Stimulated activated naive CD4-positive, alpha-beta T cell treated with Interleukin-2 at 50 U/mL for 16 hours (primary cell): ENCODE measurements at regions not wholly inside any gene's neighbourhood (a gene's known extent, or its start where the extent isn't known, plus 50 kb on each side); places are given as distances from the start of the nearest gene placed in this dataset.
"Not testable (repeated sequence)": the region's sequence is repeated elsewhere in the genome, so short reads cannot be mapped to it uniquely, and the experiment has no call there.

Source experiments
- DNase-seq: peaks from one replicate; lab custom pipeline; 2025; lab: John Stamatoyannopoulos, UW

DNA sequence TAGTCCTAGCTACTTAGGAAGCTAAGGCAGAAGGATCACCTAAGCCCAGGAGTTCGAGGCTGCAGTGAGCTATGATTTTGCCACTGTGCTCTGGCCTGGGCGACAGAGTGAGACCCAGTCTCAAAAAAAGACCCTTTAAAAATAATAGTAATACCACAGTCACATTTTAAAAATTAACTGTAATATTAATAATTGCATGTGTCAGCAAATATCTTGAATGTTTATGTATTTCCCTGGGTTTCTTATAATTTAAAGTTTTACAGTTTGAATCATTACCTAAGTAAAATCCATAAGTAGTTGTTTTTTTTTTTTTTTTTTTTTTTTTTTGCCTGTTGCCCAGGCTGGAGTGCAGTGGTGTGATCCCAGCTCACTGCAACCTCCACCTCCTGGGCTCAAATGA lies 69.2 kb downstream of the LYZL2 start:
- no peak for DNase-seq

DNA sequence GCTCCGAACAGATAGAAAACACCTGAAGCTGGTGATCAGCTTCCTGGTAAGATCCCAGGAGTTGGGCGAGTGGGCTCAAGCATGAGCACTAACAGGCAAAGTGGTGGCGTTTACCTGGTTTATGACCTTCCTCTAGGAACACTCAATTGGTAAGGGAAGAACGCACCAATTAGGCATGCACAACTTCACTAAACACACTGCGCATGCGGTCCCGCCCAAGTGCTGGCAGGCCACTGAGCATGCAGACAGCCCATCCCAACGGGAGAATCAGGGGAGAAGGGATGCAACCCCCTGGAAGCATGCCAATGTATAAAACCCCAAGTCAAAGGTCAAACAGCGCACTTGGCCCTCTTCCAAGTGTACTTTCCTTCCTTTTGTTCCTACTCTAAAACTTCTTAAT lies 70.4 kb downstream of the LYZL2 start:
- DNase-seq, result no peak

DNA sequence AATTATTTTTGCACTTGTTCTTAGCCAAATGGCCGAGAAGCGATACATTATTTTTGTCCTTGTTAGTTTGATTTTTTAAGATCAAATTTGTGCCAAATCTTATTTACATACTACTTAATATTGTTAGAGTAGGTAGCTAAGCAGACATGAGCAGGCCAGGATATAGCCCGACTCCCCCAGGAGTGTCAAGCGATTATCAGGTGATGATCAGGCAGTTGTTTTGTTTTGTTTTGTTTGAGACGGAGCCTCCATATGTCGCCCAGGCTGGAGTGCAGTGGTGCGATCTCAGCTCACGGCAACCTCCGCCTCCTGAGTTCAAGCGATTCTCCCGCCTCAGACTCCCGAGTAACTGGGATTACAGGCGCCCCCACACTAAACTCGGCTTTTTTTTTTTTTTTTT lies 71.1 kb downstream of the LYZL2 start:
- DNase-seq, result no peak

DNA sequence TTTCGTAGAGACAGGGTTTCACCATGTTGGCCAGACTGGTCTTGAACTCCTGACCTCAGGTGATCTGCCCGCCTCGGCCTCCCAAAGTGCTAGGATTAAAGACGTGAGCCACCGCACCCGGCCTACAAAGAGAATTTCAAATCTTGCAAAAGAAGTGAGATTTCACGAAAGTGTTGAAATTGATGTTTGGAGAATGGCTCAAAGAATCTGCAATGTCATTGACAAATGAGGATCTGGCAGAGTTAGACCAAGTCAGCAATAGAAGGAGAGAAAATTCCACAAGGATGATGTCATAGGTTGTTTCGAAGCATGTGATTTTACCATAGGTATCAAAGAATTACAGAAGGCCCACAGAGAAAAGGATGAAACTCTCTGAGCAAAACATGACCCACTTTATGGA lies 71.7 kb downstream of the LYZL2 start:
- DNase-seq, result no peak

- no peak for DNase-seq
Measured at GRCh38 chr10:30556189-30556588, 73.4 kb downstream of the LYZL2 start.

- DNase-seq, result no peak
Measured at GRCh38 chr10:30555465-30555864, 74.1 kb downstream of the LYZL2 start.

DNA sequence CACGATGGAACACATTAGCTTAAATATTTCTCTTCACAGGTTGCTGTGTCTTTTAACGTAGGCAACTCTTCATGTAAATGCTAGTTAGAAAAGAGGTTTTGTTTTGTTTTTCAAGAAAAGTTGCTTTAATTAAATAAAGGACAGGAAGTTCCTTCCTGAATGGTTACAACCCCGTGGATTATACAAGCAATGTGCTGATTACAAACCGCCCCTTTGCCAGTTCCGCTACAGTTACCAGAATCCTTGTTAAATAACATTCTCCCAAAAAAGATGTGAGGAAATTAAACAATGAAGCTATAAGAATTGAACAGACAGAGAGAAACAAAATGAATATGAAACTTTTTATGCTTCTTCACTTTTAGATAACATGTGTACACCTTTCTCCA lies 75.1 kb downstream of the LYZL2 start:
- no peak for DNase-seq

DNA sequence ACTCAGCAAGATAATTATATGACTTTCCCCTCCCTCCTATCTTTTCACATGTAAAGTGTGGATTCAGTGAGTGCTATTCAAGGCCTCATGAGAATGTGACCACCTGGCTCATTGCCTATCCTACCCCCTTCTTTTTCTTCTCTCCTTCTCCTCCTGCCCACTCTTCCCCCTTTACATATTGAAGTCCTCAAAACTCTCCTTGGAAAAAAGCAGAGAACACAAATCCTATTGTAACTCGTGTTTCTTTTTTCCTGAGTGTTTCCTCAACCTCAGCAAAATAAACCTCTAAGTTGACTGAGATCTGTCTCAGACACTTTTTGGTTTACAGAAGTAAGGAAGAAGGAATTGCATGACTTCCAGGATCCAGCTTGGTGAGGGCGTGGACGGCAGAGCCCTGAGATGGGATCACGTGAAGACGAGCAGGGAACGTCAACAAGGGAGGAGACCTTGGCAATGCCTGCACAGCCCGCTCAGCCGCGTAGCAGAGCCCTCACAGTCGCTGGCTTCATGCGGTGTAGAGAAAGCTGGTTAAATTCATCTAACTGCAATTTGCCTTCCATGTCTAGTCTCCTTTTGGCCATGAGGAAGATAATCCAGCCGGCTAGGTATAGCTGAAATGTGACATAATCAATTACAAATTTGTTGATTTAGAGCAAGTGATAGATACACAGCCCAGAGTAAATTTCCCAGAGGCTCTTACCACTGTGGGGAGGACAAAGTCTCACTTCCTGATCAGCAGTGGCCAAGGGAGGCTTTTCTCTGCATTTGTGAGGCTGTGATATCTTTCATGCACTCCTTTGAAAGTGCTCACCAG lies 75.7 kb downstream of the LYZL2 start:
- no peak for DNase-seq

GRCh38 chr10:30553018-30553625 lies 76.4 kb downstream of the LYZL2 start:
- no peak for DNase-seq

DNA sequence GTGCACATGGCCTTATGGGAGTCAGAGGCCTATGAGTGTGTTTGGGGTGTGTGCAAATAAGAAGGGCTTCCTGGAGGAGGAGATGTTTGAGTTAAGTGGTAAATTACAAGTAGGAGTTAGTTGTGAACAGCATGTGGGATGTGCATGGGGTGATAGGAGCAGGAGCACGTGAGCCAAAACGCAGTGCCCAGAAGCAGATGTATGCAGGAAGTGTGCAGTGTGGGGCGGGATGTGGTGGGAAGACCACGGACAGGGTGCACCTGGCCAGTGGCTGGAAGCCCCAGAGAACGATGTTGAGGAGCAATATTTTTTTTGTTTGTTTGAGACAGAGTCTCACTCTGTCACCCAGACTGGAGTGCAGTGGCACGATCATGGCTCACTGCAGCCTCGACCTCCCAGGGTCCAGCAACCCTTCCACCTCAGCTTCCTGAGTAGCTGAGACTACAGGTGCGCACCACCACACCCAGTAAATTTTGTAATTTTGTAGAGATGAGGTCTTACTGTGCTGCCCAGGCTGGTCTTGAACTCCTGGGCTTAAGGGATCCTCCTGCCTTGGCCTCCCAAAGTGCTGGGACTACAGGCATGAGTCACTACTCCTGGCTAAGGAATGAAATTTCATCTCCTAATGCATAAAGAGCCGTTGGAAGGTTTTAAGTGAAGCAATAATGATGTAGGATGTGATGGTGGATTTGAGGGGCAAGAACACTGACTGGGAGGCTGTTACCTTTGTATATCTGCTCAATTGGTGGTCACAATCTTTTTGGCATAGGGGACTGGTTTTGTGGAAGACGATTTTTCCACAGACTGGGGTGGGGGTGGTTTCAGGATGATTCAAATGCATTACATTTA lies 78.4 kb downstream of the LYZL2 start:
- DNase-seq, result no peak

GRCh38 chr10:30549134-30549687 lies 80.3 kb downstream of the LYZL2 start:
- DNase-seq, result not testable (repeated sequence)

GRCh38 chr10:30546511-30546910 lies 83.0 kb downstream of the LYZL2 start:
- DNase-seq, result no peak

DNA sequence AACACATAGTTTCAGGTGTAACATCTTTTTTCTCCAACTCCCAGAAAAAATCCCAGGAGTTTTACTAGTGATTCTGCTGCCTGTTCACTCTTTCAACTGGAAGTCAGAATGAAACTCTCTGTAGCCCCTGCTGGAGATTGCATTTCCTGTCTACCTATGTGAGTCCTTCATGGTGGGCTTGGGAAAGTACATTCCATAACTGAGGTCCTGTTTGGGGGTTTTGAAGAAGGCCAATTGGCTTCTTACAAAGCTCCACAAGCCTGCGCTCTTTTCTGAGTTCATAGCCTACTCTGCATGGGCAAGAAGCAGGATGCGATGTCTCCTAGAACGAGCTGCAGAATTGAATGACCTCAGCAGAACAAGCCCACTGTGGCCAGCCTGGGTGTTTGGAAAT lies 86.7 kb downstream of the LYZL2 start:
- DNase-seq, result no peak

DNA sequence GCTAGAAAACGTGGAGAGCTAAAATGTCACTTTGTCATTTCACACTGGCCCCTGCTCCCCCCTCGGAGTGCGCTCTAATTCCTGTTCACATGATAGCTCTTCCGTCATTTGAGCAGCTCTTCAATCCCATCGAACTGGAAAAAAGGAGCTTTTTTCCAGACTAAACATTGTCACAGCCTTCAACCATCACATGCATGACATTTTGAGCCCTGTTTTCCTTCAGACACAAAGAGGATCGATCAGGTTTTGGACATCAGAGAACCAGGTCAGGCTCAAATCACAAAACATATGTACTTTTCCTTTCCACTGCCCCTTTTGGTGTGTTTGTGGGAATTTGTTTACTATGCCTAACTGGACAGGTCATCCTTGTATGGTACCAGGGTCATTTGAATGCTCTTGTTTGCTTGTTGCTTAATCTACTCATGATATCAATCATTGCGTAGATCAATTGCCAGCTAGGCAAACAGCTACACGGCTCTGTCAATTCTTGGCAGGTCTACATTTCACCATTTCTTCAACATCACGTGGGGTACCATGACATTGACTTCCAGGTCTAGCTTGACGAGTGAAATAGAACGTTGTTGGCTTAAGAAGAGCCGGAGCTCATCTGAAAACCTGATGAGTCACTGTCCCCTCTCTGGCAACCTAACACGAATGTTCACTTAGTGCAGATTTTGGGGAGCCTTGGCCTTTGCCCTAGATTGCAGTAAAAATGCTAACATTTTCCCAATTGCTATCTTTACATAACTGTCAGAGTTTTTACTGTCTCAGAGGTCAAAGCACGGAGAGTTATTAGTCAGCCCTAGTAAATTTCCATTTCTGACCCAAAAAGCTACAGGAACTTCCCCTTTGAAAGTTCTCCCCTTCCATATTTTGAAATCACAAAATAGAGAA lies 87.3 kb downstream of the LYZL2 start:
- no peak for DNase-seq

DNA sequence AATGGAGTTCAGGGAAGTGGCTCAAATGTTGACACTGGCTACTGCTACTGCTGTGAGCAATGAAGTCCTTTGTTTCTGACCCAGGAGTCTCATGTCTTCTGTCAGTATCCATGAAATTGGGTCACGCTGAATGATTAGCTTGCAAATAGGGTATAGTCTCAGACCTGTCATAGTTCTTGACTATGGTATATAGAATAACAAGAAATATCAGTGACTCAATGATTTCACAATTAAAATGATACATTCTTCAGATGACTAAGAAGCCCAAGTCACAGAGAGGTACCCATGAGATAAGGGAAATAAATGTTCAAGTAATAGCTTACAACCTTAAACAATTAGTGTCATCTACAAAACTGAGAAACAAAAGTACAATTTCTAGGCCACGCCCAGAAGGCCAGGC lies 89.3 kb downstream of the LYZL2 start:
- no peak for DNase-seq

DNA sequence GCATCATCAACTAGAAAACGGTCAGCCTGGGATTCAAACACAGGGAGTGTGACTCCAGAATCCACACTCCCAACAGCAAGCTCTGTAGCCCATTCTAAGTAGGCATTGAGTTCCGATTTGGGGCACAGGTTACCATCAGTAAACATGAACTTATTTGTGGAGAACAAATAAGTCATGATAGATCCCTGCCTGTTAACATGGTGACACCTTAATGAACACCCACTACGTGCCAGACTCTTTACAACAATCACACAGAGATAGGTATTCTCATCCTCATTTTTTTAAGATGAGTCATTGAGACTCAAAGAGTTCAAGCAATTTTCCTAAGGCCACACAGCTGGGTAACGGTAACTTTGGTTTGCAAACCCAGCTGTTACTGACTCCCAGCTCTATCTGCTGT lies 91.5 kb downstream of the LYZL2 start:
- DNase-seq, result no peak

DNA sequence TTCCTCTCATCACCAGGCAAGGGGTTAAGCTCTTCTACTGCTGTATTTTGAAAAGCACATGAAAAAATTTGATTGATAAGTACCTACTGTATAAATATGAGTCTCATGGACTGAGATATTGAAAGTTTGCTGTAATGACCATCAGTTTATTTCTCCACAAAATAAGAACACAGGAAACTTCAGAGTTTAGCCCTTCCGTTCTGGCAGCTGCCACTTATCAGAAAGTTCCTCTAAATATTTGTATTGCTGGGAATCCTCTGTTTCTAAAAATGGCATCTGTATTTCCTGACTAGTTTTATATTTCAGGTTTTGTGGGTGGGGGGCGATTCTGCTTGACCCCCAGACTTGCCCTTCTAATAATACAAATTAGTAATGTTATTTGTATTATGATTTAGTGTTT lies 92.0 kb downstream of the LYZL2 start:
- DNase-seq, result no peak

- DNase-seq, result not testable (repeated sequence)
Measured at GRCh38 chr10:30537158-30537557, 92.4 kb downstream of the LYZL2 start.

DNA sequence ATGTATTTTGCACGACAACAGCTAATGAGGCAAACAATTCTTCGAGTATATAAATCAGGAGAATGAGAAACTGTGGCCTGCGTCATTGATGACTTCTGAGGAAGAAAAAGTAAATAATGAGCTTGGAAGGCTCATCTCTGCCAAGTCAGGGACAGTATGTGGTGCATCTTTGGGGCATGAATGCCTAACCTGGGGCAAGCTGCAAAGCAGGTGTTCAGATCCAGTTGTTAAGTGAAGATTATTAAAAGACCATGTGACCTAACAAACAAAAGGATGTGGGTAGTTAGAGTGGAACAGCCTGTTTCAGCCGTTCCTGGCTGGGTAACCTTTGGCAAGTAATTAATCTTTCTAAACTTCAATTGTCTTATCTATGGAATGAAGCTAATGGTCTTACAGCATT lies 93.0 kb downstream of the LYZL2 start:
- DNase-seq, result no peak

DNA sequence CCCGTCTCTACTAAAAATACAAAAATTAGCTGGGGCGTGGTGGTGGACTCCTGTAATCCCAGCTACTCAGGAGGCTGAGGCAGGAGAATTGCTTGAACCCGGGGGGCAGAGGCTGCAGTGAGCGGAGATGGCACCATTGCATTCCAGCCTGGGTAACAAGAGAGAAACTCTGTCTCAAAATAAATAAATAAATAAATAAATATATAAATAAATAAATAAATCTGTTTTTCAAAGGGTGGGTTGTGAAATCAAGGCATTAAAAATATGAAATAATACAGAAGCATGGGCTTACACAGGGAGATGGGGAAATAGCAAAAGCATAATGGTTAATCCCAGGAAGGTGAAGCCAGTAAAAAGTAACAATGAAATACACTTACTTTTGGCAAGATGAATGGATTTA lies 93.9 kb downstream of the LYZL2 start:
- DNase-seq, result no peak

GRCh38 chr10:30534465-30535144 lies 94.9 kb downstream of the LYZL2 start:
- peak; percentile 57 for DNase-seq
